NOMO-1 treated with dmso at 0.1 percent for 144 hours (cell line): ENCODE measurements at regions not wholly inside any gene's neighbourhood (a gene's known extent, or its start where the extent isn't known, plus 50 kb on each side); places are given as distances from the start of the nearest gene placed in this dataset.
"Not testable (repeated sequence)": the region's sequence is repeated elsewhere in the genome, so short reads cannot be mapped to it uniquely, and the experiment has no call there.

Experiments used
- DNase-seq: peaks from one replicate; lab custom pipeline; 2025; ENCODE audit not compliant: unreplicated experiment; lab: John Stamatoyannopoulos, UW

- no peak for DNase-seq
These were observed 313.1 kb downstream of the SV2B start for GRCh38 chr15:91413142-91413541.

- DNase-seq: no peak
These were observed 314.1 kb downstream of the SV2B start for GRCh38 chr15:91414124-91414523.

GRCh38 chr15:91415258-91415657, 315.2 kb downstream of the SV2B start:
- not testable (repeated sequence) for DNase-seq

GRCh38 chr15:91420689-91421088, 320.6 kb downstream of the SV2B start:
- DNase-seq: no peak

GRCh38 chr15:91422797-91423196, 322.7 kb downstream of the SV2B start:
- no peak for DNase-seq

GRCh38 chr15:91424001-91424400, 323.9 kb downstream of the SV2B start:
- no peak for DNase-seq

GRCh38 chr15:91426412-91426811, 326.4 kb downstream of the SV2B start:
- no peak for DNase-seq

GRCh38 chr15:91429973-91430372, 329.9 kb downstream of the SV2B start:
- DNase-seq: no peak

GRCh38 chr15:91431041-91431715, 331.1 kb downstream of the SV2B start:
- DNase-seq: no peak

GRCh38 chr15:91435113-91435512, 335.1 kb downstream of the SV2B start:
- DNase-seq: no peak

GRCh38 chr15:91444656-91445055, 344.6 kb downstream of the SV2B start:
- no peak for DNase-seq

GRCh38 chr15:91445695-91446228, 345.7 kb downstream of the SV2B start:
- DNase-seq: no peak

GRCh38 chr15:91447991-91448644, 348.1 kb downstream of the SV2B start:
- DNase-seq: no peak

- not testable (repeated sequence) for DNase-seq
These were observed 353.3 kb downstream of the SV2B start for GRCh38 chr15:91453376-91453775.

GRCh38 chr15:91456251-91456718, 356.2 kb downstream of the SV2B start:
- DNase-seq: no peak

- no peak for DNase-seq
These were observed 356.9 kb downstream of the SV2B start for GRCh38 chr15:91456921-91457320.

- no peak for DNase-seq
These were observed 361.3 kb downstream of the SV2B start for GRCh38 chr15:91461377-91461776.

GRCh38 chr15:91465086-91465485, 365.0 kb downstream of the SV2B start:
- DNase-seq: no peak

GRCh38 chr15:91465696-91466095, 365.6 kb downstream of the SV2B start:
- no peak for DNase-seq

GRCh38 chr15:91468871-91469580, 369.0 kb downstream of the SV2B start:
- DNase-seq: no peak

- DNase-seq: no peak
These were observed 369.8 kb downstream of the SV2B start for GRCh38 chr15:91469632-91470567.
